ENCODE measurements at regions not wholly inside any gene's neighbourhood (a gene's known extent, or its start where the extent isn't known, plus 50 kb on each side); places are given as distances from the start of the nearest gene placed in this dataset.

- H3K9me3 ChIP-seq (ENCODE audit: control insufficient read depth, low read depth, low read length): no peaks in the 10 kb centered on the region
- H2BK5ac ChIP-seq (ENCODE audit: insufficient read length, low read length): no peak overlapping the region
- no peak for TF ChIP-seq CTCF (conservative IDR thresholded peaks at IDR 0.05)
- no peak overlapping the region for H2BK120ac ChIP-seq (ENCODE audit: low read depth, low read length, poor library complexity, severe bottlenecking)
- H4K91ac ChIP-seq (ENCODE audit: insufficient read length, low read depth, low read length): no peak overlapping the region
- no peak overlapping the region for H3K4ac ChIP-seq (ENCODE audit: low read depth, low read length)
- no peak overlapping the region for H2BK15ac ChIP-seq (ENCODE audit: low read depth, low read length)
- no peak overlapping the region for H2AK5ac ChIP-seq (ENCODE audit: insufficient read length, low read length)
- no peak overlapping the region for H3K9ac ChIP-seq (ENCODE audit: extremely low read depth, insufficient read length, low read length)
- no peak for DNase-seq
- H2AFZ ChIP-seq (ENCODE audit: low read length): no peak overlapping the region
- H4K20me1 ChIP-seq (ENCODE audit: control insufficient read depth, insufficient read depth, insufficient read length): no peaks in the 10 kb centered on the region
- H3K14ac ChIP-seq (ENCODE audit: insufficient read depth, low read length): no peak overlapping the region
- H3K4me2 ChIP-seq (ENCODE audit: insufficient read depth, insufficient read length, low read length): no peak overlapping the region
- H3K27ac ChIP-seq (ENCODE audit: insufficient read length, low read depth, low read length): no peak overlapping the region
- no peak overlapping the region for H3K18ac ChIP-seq (ENCODE audit: insufficient read length, low read depth, low read length)
- H3K79me2 ChIP-seq (ENCODE audit: insufficient read depth, low read length): no peaks in the 10 kb centered on the region
- H3K56ac ChIP-seq (ENCODE audit: insufficient read length, low read depth, low read length): no peak overlapping the region
- no peak overlapping the region for H4K5ac ChIP-seq (ENCODE audit: insufficient read length, low read depth, low read length)
- Mint-ChIP-seq H3K27ac (peak overlapping the region in 1 of 3 experiments; percentile 34; a peak in 3 of 7 replicates), H3K27me3 (ENCODE audit: low read depth) (no peaks in the 10 kb centered on the region), H3K9me3 (no peaks in the 10 kb centered on the region), H3K4me3 (no peak overlapping the region), H3K36me3 (ENCODE audit: insufficient read depth in 1 of 3, low read depth in 3 of 3) (no peaks in the 10 kb centered on the region), H3K4me1 (peaks cover 17 to 18% of the 10 kb centered on the region in 2 experiments)
- H3K23me2 ChIP-seq (ENCODE audit: insufficient read length, low read depth, low read length, poor library complexity, severe bottlenecking): no peaks in the 10 kb centered on the region
- no peak overlapping the region for H3K23ac ChIP-seq (ENCODE audit: insufficient read length, low read depth, low read length)
- H2BK20ac ChIP-seq (ENCODE audit: low read depth, low read length, poor library complexity, severe bottlenecking): no peak overlapping the region
- WGBS (ENCODE audit: extremely low coverage, insufficient read length, low lambda C conversion rate): no CpG with 5 or more reads among the region's 4 CpGs
- H2BK12ac ChIP-seq (ENCODE audit: insufficient read length, low read depth, low read length): no peak overlapping the region
- H3K27me3 ChIP-seq (ENCODE audit: insufficient read depth, low read length): no peaks in the 10 kb centered on the region
- no peak overlapping the region for H3T11ph ChIP-seq (ENCODE audit: low read length)
- H3K79me1 ChIP-seq (ENCODE audit: insufficient read depth, low read depth, low read length, poor library complexity, severe bottlenecking): no peaks in the 10 kb centered on the region
- H4K8ac ChIP-seq (replicated peaks; ENCODE audit: insufficient read length, low read depth, low read length): no peak overlapping the region
- peaks cover 4% of the 10 kb centered on the region; the same call in 1 of the 2 replicates for H3K4me1 ChIP-seq (ENCODE audit: insufficient read depth, low read length)
These were observed 261.0 kb upstream of the CDH6 start for GRCh38 chr5:30932273-30933017.

Data from H9 (cell line).